Transverse colon (tissue), 3 donors: ENCODE measurements at regions not wholly inside any gene's neighbourhood (a gene's known extent, or its start where the extent isn't known, plus 50 kb on each side); places are given as distances from the start of the nearest gene placed in this dataset.

ENCODE experiments used
- EP300 ChIP-seq: sonication (generic); formaldehyde crosslinking; IDR thresholded peaks from one replicate; pipeline ENCODE4 v1.6.1; 2017; ENCODE audit warnings: antibody characterized with exemption, low read depth
- TF ChIP-seq, protein P1 (sequence below), 5 experiments: fragments of 200-600 bp in 3 of 5; fragments of 450-650 bp in 2 of 5; sonication (generic) in 3 of 5; IDR thresholded peaks; 1 replicate in 2 of 5; 2 replicates in 3 of 5; pipeline ENCODE4 v1.5.1; 2016 to 2017; ENCODE audit warnings: antibody characterized with exemption in 5 of 5, inconsistent platforms in 3 of 5, mild to moderate bottlenecking in 2 of 5, moderate library complexity in 1 of 5

DNA sequence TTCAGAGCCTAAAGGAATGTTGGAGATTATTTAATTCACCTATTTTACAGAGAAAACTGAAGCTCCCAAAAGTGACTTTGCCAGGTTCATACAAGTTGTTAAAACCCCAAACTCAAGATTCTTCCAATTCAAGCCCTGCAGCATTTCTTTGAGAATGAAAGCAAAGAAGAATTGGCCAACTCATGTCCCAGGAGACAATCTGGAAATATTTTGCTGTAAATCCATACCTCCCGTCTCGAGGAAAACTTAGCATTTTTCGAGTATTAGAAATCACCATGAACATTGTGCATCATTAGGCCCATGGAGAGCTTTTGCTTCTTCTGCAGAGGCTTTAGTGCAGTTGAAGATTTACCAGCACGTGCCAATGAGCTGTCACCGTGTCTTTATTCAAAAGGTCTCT lies 176.4 kb upstream of the KCNJ16 start:
- TF ChIP-seq, protein P1, sequence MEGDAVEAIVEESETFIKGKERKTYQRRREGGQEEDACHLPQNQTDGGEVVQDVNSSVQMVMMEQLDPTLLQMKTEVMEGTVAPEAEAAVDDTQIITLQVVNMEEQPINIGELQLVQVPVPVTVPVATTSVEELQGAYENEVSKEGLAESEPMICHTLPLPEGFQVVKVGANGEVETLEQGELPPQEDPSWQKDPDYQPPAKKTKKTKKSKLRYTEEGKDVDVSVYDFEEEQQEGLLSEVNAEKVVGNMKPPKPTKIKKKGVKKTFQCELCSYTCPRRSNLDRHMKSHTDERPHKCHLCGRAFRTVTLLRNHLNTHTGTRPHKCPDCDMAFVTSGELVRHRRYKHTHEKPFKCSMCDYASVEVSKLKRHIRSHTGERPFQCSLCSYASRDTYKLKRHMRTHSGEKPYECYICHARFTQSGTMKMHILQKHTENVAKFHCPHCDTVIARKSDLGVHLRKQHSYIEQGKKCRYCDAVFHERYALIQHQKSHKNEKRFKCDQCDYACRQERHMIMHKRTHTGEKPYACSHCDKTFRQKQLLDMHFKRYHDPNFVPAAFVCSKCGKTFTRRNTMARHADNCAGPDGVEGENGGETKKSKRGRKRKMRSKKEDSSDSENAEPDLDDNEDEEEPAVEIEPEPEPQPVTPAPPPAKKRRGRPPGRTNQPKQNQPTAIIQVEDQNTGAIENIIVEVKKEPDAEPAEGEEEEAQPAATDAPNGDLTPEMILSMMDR (IDR thresholded peaks at IDR 0.05): no peak
- no peak for TF ChIP-seq EP300
